Fibroblast of villous mesenchyme (primary cell): ENCODE measurements at regions not wholly inside any gene's neighbourhood (a gene's known extent, or its start where the extent isn't known, plus 50 kb on each side); places are given as distances from the start of the nearest gene placed in this dataset.
"Not testable (repeated sequence)": the region's sequence is repeated elsewhere in the genome, so short reads cannot be mapped to it uniquely, and the experiment has no call there.

Experiments
- DNase-seq: peaks from one replicate; pipeline ENCODE4 v3.0.0-alpha.2; 2010; ENCODE audit warnings: low read depth
- H3K4me3 ChIP-seq: 2 replicates; pipeline ENCODE4 v1.5.1; 2011; ENCODE audit warnings: low read depth, mild to moderate bottlenecking, low read length
- CTCF ChIP-seq: IDR thresholded peaks from 2 replicates; pipeline ENCODE4 v1.5.1; 2012; ENCODE audit warnings: low read depth, mild to moderate bottlenecking, low read length; ENCODE audit not compliant: insufficient read depth

DNA sequence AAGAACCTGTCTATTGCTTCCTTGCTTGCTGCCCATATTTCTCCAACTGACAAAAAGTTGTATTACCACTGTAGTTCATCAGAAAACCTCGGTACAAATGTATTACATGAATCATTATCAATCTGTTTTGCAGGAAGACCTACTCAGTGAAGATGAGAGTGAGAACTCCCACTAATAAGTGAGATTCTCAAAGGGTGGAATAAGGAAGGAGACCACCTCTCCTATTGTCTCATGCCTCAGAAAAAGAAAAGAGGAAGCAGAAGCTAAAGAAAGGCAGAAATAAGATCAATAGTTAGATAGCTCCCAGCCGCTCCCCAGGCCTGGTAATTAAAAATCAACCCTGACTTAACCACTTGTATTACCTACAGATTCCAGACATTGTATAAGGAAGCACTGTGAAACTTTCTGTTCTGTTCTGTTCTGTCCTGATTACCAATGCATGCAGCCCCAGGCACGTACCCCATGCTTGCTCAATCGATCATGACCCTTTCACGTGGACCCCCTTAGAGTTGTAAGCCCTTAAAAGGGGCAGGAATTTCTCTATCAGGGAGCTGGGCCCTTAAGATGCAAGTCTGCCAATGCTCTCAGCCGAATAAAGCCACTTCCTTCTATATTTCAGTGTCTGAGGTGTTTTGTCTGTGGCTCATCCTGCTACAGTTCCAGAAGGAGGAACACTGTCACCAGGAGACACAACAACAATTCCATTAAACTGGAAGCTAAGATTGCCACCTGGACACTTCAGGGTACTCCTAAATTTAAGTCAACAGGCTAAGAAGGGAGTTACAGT, 152.5 kb upstream of the COX7C start:
- no peak for DNase-seq
- TF ChIP-seq CTCF: no peak
- H3K4me3 ChIP-seq: no peak overlapping the region

DNA sequence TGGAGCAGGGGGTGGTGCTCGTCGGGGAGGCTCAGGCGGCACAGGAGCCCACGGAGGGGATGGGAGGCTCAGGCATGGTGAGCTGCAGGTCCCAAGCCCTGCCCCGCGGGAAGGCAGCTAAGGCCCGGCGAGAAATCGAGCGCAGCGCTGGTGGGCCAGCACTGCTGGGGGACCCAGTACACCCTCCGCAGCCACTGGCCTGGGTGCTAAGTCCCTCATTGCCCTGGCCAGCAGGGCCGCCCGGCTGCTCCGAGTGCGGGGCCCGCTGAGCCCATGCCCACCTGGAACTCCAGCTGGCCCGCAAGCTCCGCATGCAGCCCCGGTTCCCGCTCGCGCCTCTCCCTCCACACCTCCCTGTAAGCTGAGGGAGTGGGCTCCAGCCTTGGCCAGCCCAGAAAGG, 151.0 kb upstream of the COX7C start:
- DNase-seq, H3K4me3 ChIP-seq: not testable (repeated sequence)

- H3K4me3 ChIP-seq: no peak overlapping the region
- DNase-seq: no peak
- TF ChIP-seq CTCF: no peak
These were observed 135.7 kb upstream of the COX7C start for GRCh38 chr5:86482008-86482407.

DNA sequence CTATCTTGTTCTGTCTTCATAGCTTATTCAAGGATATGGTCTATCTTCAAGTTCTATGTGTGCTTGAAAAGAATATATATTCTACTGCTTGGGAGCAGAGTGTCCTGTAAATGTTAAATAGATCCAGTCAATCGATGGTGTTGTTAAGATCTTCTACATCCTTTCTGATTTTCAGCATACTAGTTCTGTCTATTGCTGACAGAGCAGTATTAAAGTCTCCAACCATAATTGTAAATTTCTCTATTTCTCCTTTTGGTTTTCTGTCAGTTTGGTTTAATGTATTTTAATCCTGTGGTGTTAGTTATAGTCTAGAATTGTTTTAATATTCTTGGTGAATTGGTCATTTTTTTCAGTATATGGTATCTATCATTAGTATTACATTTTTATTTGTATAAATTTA, 124.0 kb upstream of the COX7C start:
- no peak overlapping the region for H3K4me3 ChIP-seq
- no peak for DNase-seq
- TF ChIP-seq CTCF: no peak

GRCh38 chr5:86500947-86501346, 116.8 kb upstream of the COX7C start:
- no peak for TF ChIP-seq CTCF
- no peak for DNase-seq

DNA sequence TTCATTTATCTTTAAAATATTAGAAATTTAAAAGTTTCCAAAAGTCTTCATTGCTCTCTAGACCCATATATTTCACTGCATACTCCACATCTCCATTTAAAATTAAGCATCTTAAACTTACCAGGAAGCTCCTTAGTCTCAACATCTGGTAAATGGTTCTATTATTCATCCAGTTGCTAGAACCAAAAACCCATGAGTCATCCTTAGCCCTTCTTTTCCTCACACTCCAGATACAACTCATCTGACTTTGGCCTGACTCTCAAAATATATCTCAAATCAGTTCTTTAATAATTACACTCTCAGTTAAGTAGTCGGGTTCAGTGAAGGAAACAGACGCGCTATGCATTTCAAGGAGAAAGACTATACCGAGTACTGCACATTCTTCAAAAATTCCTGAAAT, 110.2 kb upstream of the COX7C start:
- DNase-seq: no peak
- TF ChIP-seq CTCF: no peak
- H3K4me3 ChIP-seq: no peak overlapping the region

More at GRCh38 chr5:86500947-86501346, 116.8 kb upstream of the COX7C start:
- no peak overlapping the region for H3K4me3 ChIP-seq

GRCh38 chr5:86510330-86510915, 107.3 kb upstream of the COX7C start:
- DNase-seq, H3K4me3 ChIP-seq: not testable (repeated sequence)

GRCh38 chr5:86523718-86524117, 94.0 kb upstream of the COX7C start:
- no peak for DNase-seq
- TF ChIP-seq CTCF: no peak
- H3K4me3 ChIP-seq: no peak overlapping the region
